Astrocyte of the cerebellum (primary cell): ENCODE measurements at regions not wholly inside any gene's neighbourhood (a gene's known extent, or its start where the extent isn't known, plus 50 kb on each side); places are given as distances from the start of the nearest gene placed in this dataset.

Source experiments
- DNase-seq: peaks from one replicate; pipeline ENCODE4 v3.0.0-alpha.2; 2011; ENCODE audit warnings: low read depth
- H3K4me3 ChIP-seq: 2 replicates; pipeline ENCODE4 v1.5.1; 2011; ENCODE audit warnings: mild to moderate bottlenecking, low read depth, low read length, moderate library complexity
- in situ Hi-C: cut with HindIII; loops from 2 replicates; pipeline ENCODE4 v1.10.0; 2017; ENCODE audit warnings: low sequenced_read_pairs
- TF ChIP-seq, protein P1 (sequence below): IDR thresholded peaks from 2 replicates; pipeline ENCODE4 v1.5.1; 2012; ENCODE audit warnings: low read length, low read depth, moderate library complexity, mild to moderate bottlenecking; ENCODE audit errors: missing control alignments

DNA sequence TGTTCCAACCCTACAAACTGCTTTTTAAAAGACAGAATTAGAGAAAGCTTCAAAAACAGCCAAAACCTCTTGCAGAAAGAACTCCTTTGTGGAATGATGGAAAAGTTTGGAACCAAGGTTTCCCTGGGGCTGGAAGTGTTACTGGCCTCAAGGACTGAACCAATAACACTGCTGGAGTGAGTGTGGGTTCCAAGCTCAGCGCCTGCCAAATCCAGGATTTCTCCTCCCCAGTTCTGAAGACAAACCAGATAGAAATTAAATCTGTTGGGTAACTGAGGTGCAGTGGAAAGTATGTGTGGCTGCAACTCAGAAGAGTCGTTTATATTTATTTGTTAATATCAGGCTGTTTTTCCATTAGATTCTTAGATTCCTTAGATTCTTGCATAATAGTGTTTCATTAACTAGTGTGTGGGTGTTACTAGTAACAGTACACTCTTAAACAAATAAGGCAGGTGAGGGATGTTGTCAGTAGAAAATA, 66.5 kb upstream of the FNDC3B start:
- in situ Hi-C loops, result no loop called here
- H3K4me3 ChIP-seq, result no peak overlapping the region
- TF ChIP-seq, protein P1, sequence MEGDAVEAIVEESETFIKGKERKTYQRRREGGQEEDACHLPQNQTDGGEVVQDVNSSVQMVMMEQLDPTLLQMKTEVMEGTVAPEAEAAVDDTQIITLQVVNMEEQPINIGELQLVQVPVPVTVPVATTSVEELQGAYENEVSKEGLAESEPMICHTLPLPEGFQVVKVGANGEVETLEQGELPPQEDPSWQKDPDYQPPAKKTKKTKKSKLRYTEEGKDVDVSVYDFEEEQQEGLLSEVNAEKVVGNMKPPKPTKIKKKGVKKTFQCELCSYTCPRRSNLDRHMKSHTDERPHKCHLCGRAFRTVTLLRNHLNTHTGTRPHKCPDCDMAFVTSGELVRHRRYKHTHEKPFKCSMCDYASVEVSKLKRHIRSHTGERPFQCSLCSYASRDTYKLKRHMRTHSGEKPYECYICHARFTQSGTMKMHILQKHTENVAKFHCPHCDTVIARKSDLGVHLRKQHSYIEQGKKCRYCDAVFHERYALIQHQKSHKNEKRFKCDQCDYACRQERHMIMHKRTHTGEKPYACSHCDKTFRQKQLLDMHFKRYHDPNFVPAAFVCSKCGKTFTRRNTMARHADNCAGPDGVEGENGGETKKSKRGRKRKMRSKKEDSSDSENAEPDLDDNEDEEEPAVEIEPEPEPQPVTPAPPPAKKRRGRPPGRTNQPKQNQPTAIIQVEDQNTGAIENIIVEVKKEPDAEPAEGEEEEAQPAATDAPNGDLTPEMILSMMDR, result no peak
- no peak for DNase-seq

DNA sequence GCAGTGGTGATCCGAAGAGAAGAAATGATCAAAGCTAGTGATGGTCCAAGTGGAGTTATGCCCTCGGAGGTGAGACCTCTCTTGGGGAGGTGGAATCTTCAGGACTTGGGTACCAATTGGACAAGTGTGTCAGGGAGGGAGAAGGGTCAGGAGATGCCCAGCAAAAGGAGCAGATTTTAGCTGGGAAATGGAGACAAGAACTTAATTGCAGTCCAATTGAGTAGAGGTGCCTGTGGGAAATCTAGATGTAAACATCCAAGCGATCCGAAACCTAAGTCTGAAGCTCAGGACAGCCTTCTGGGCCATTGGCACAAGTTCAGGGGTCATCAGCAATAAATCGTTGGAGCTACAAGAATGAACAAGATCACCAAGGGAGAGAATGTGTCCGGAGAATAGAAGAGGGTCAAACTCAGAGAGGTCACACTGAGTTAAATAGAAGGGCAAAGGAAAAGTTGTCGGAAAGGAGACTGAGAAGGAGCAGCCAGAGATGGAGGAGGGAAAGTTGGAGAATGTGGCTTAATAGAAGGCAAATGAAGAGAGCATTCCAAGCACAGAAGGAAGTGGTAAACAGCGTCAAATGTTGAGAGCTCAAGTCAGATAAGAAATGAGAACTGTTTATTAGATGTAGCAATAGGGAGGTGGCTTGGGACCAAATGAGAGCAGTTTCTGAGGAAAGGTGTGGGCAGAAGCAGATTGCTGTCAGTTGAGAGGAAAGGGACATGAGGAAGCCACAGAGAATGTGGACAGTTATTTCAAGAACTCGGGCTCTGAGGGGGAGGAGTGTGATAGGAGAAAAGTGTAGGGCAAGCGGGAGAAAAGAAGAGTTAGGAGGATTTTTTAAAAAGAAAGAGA, 64.2 kb upstream of the FNDC3B start:
- TF ChIP-seq, protein P1, result no peak
- H3K4me3 ChIP-seq, result no peak overlapping the region
- in situ Hi-C loops, result no loop called here
- no peak for DNase-seq

GRCh38 chr3:171976526-171976925, 62.9 kb upstream of the FNDC3B start:
- H3K4me3 ChIP-seq, result no peak overlapping the region
- in situ Hi-C loops, result no loop called here
- TF ChIP-seq, protein P1, result no peak
- DNase-seq, result no peak

DNA sequence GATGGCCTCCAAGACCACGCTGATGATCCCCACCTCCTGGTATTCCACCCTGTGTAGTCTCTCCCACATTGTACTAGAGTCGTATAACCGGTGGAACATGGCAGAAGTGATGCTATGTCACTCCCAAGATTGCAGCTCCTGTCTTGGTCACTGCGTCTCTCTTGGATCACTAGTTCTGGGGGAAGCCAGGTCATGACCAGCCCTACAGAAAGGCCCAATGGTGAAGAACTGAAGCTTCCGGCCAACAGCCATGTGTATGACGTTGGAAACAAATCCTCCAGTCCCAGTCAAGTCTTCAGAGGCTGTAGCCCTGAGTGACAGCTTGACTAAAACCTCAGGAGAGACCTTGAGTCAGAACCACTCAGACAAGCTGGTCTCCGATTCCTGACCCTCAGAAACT, 61.9 kb upstream of the FNDC3B start:
- TF ChIP-seq, protein P1, result no peak
- no peak for DNase-seq
- H3K4me3 ChIP-seq, result no peak overlapping the region
- in situ Hi-C loops, result no loop called here

- H3K4me3 ChIP-seq, result no peak overlapping the region
- in situ Hi-C loops, result no loop called here
- TF ChIP-seq, protein P1, result no peak
- DNase-seq, result no peak
Measured at GRCh38 chr3:171977860-171978259, 61.5 kb upstream of the FNDC3B start.

DNA sequence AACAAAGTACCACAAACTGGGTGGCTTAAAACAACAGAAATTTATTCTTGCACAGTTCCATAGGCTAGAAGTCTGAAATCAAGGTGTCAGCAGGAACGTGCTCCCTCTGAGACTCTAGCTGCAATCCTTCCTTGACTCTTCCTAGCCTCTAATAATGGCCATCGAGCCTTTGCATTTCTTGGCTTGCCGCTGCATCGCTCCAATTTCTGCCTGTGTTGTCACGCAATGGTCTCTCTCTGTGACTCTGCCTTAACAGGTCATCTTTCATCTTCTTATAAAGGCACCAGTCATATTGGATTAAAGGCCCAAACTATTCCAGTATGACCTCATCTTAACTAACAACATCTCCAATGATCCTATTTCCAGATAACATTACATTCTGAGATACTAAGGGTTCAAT, 61.0 kb upstream of the FNDC3B start:
- no peak for DNase-seq
- TF ChIP-seq, protein P1, result no peak
- no peak overlapping the region for H3K4me3 ChIP-seq
- in situ Hi-C loops, result no loop called here
